ENCODE measurements at regions not wholly inside any gene's neighbourhood (a gene's known extent, or its start where the extent isn't known, plus 50 kb on each side); places are given as distances from the start of the nearest gene placed in this dataset.

DNA sequence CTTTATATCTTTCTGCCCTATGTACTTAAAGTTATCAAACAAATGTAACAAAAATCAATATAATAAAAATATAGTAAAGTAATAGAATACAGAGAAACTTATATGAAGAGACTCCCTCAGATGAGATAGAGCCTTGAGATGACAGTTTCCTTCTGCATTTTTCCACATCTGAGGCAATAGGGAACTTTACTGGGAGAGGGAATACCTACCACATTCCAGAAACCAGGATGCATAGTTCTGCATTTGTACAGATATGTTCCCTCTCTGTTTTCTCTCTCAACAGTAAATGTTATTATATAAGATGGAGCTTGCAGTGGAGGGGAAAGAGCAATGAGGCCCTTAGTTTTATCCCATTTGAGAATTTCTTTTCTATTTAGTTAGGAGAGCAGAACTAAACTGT lies 109.6 kb upstream of the KCNN2 start:
- no peak for DNase-seq (ENCODE audit: low read depth in 2 of 2)

DNA sequence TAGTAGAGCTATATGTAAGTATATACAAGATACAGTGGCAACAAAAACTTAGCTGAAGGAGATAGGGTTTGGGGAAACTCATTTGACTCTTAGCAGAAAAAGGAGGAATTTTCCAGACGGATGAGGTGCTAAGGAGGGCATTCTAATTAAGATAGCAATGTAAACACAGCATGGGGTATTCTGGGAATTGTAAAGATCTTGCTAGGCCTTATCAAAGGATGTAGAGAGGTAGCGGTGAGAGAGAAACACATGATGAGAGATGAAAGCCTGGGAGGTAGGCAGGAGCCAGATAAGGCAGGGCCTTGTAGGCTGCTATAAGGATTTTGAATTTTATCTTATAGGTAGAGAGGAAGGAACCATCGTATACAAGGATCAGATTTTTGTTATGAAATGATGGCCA lies 106.6 kb upstream of the KCNN2 start:
- no peak for DNase-seq (ENCODE audit: low read depth in 2 of 2)

DNA sequence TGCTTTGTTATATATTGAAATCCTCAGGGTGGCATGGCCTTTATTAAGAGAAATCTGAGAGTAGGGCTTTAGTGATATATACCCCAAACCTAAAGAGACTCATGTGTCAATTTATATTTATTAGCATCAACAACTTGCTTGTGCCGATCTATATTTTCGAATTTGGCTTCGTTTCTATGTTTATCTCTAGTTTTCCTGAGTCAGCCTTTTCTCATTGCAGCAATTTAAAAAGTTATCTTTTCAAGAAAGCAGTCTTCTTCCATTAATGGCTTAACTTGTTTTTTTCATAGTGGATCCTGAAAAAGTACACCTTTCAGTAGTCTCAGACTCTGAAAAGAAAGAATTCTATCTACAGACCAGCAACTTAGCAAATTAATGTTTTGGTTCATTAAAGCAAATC lies 99.9 kb upstream of the KCNN2 start:
- DNase-seq (ENCODE audit: low read depth in 2 of 2), result no peak

DNA sequence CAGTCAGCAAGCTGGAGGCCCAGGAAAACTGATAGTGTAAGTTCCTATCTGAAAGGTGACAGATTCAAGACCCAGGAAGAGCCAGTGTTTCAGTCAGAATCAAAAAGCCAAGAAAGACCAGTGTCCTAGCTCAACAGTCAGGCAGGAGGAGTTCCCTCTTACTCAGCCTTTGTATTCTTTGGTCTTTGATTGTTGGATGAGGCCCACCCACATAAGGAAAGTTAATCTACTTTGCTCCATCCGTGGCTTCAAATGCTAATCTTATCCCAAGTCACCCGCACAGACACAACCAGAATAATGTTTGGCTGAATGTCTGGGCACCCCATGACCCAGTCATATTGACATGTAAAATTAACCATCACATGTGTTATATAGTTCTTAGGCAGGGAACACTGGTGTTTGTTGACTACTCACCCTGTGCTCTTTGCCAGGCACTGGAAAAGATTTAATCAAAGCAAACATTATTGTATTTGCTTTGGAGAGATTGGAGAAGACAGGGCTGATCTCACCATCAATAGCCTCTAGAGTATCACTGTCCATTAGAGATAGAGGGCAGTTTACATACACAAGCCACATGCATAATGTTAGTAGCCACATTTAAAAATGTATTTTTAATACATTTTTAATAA lies 96.3 kb upstream of the KCNN2 start:
- no peak for DNase-seq (ENCODE audit: low read depth in 2 of 2)

DNA sequence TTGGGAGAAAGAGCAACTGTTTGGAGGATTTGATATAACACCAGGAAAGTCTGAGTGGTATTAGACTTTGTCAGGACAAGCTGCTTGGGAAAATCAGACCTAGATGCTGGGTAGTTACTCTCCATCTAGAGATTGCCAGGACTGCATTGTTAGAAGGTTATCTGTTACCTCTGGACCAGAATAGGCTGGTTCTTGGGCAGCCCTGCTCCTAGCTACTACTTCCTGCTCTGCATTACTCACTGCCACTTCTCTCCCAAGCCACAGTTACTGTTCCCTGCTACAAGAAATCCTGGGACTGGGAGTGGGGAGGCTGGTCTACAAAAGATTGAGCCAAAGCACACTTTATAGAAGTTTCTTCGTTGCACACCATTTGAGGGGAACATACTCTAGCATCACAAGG lies 95.5 kb upstream of the KCNN2 start:
- DNase-seq (ENCODE audit: low read depth in 2 of 2), result no peak

DNA sequence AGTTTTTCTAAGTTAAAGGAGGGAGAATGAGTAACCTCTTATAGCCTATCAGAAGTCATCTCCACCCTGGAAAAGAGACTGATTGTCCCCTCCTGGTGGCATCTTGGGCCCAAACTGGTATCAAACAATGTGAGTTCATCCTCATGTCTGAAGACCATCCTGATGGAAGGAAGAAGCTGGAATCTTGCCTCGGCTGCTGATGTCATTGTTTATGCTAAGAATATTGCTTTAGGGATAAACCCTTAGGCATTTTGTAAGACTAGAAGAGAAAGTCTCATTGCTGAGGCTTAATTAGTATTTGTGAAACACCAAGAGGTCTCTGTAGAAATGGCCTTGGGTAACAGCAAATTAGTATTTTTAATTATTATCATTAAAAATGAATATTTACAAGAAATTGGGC lies 65.7 kb upstream of the KCNN2 start:
- no peak for DNase-seq (ENCODE audit: low read depth in 2 of 2)

DNA sequence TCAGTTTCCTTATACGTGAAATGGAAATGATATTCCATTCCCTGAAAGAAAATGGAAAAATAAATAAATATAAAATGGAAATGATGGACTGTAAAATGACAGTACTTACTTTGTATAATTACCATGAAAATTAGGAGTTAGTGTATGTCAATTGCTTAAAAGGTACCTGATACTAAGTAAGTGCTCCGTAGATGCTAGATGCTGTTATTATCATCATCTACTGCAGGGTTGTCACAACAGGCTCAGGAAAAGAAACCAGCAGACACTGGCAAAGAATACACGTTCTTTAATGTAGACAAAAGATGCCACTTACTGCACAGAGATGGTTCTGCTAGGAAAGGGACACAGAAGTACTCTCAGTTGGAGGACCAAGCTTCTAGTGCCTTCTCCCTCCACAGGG lies 64.0 kb upstream of the KCNN2 start:
- no peak for DNase-seq (ENCODE audit: low read depth in 2 of 2)

DNA sequence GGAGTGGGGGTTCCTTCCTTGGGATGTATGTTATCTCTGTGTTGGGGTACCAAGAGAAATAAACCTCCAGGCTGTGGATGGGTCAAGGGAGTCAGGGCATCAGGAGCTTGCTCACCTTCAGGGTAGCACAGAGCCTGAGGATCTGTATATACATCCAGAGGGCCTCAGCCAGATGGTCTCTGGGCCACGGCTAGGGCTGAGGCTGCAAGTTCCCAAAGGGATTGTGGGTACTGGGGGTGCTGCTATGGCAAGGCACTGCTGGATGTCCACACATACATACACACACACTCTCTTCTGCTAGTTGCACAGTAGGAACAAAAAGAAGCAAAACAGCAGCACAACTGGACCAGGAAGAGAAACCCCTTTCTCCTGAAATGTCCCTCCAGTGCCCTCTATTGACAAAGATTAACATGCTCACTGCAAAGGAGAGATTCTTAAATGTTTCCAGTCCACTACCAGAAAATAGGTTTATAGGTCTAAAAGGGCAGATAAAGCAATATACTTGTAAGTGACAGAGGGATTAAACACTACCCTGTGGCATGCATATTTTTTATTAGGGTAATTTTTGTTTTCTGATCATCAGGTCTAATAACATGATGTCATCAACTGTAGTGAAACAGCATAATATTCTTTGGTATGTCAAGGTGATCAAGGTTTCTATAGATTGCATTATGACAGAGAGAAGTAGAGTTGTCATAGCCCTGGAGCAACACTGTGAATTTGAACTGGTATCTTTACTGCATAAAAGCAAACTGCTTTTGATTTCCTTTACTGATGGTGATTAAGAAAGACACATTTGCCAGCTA lies 56.3 kb upstream of the KCNN2 start:
- DNase-seq (ENCODE audit: low read depth in 2 of 2), result no peak

DNA sequence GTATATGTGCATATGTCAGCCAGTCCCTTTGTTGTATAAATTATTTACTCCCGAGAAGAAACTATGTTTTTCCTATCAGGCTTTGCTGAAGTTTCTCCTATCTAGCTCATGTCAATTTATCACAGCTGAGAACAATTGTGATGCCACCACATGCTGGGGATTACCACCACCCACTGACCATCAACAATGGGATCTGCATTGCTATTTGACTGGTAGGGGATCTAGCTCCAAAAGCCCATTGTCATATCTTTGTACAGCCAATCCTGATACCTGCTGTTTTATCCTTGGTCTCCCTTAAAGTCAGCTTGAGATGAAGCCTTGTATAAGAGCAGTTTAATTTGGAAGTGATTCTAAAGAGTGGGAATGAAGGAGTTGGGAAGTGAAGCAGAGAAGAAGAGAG lies 53.9 kb upstream of the KCNN2 start:
- no peak for DNase-seq (ENCODE audit: low read depth in 2 of 2)

DNA sequence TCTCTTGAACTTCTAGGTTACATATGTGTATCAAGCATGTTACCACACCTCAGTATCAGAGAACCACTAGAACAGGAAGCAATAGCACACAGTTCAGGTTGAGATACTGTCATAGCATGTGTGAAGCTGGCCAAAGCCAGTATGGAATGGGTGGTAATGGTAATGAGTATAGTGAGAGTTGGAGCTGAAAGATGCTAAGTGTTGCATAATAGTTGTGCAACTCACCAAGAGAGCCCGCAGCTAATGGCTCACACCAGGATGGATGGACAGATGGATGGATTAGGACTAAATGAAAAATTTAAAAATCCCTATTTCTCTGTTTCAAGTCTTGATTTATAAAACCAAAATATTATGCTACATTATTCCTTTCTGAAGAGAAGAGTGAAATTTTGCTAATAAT lies 53.4 kb upstream of the KCNN2 start:
- no peak for DNase-seq (ENCODE audit: low read depth in 2 of 2)

DNA sequence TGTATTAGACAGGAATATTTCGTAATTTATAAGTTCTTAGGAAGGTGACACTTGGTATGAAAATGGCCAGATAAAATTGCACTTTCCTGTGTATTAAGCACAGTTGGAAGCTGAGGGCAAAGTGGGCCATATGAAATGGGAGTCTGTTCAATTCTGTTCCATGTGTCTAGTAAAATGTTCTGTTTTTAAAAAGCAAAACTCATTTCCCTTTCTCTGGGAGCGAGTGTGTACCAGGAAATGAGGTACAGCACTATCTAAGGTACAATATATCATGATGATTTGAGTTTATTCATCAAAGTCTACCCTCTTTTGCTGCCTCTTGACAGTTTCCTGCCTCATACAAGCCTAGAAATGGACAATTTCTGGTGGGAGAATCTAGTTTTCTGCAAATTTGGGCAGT lies 51.2 kb upstream of the KCNN2 start:
- DNase-seq (ENCODE audit: low read depth in 2 of 2), result no peak

DNA sequence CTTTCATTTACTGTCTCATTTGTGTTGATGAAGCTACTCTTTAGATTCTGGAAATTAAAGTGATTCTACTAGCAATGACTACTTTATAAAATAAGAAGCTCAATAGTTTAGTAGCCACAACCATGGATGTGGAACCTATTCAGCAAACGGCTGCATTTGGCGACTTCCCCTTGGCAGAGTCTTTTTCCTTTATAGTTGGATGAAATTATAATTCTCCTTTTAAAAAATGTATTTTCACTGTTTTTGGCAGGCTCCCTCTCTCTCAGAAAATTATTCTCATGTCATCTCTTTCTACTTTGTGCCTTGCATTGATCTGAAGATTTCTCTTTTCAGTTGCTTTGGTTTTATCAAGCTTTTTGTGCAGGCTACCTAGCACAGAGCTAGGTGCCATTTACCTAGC lies 50.6 kb upstream of the KCNN2 start:
- no peak for DNase-seq (ENCODE audit: low read depth in 2 of 2)

DNA sequence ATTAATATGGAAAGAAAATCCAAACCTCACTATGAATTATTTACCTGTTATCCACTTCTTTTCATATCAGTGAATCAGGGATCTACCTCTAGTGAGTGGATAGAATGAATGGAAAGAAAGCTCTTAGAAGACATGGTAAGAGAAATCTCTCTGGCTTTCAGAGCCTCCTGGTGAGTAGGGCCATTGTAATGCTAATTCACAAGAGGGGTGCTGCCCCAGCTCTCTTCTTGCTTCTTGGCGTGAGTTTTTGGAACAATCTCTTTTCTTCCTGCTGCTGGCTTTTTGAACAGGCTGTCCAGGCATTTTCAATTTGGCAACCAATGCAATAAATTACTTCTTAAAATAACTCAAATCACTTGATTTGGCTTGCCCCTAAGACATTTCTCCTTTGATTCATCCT lies 49.9 kb upstream of the KCNN2 start:
- DNase-seq (ENCODE audit: low read depth in 2 of 2), result no peak

All from activated CD4-positive, alpha-beta T cell treated with anti-CD3 and anti-CD28 coated beads for 24 hours (primary cell).